AG10803 (cell line): ENCODE measurements at regions not wholly inside any gene's neighbourhood (a gene's known extent, or its start where the extent isn't known, plus 50 kb on each side); places are given as distances from the start of the nearest gene placed in this dataset.

Source experiments
- DNase-seq: peaks from one replicate; pipeline ENCODE4 v3.0.0; 2010; ENCODE audit warnings: low read depth
- H3K4me3 ChIP-seq: 2 replicates; pipeline ENCODE4 v1.5.1; 2011; ENCODE audit warnings: mild to moderate bottlenecking, low read length, control low read depth
- CTCF ChIP-seq: conservative IDR thresholded peaks from 2 replicates; pipeline ENCODE4 v1.5.1; 2011; ENCODE audit warnings: mild to moderate bottlenecking, low read length, control low read depth, inconsistent platforms

DNA sequence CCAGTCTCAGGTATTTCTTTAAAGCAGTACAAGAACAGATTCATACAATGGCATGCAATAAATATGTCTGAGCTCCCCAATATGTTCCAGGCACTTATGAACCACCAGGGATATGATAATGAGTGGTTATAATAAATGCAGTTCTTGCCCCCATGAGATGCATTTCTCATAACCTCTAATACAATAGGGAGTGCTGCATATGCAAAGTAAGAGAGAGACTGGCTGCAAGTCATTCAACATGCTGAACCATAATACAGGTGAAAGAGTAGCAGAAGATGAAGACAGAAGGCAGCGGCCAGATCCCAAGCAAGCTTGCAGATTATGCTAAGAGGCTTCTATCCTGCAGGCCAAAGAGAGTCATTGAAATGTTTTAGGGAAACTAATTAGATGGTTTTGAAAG, 96.7 kb downstream of the CHD9NB start:
- no peak for TF ChIP-seq CTCF

DNA sequence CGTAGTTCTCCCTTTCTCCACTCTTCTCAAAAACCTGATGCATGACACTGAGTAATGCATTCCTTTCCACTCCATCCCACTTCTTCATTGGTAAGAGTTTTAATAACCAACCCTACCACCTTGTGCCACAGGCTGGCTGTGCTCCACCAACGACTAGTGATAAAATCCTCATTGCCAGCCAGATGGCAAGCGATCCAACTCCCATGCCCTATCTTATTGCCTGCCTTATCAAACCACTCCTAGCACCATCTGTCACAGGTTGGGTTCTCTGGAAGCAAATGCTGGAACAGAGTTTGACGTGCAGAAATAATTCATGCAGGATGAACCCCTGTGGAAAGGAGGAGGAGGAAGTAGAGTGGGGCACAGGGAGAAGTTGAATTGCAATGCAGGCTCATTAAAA, 99.5 kb downstream of the CHD9NB start:
- DNase-seq = no peak
- no peak for TF ChIP-seq CTCF
- no peak overlapping the region for H3K4me3 ChIP-seq

More for the DNA sequence above, 96.7 kb downstream of the CHD9NB start:
- no peak overlapping the region for H3K4me3 ChIP-seq
- no peak for DNase-seq

DNA sequence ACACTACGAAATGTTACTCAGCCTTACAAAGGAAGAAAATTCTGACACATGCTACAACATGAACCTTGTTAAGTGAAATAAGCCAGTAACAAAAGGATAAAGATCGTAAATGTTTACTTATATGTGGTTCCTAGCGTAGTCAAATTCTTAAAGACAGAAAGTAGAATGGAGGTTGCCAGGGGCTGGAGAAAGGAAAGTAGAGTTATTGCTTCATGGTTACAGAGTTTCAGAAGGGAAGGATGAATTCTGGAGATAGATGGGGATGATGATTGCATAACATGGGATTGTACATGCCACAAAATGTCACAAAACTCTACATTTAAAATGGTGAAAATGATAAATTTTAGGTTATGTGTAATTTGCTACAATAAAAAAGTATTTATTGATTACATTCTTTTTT, 103.8 kb downstream of the CHD9NB start:
- H3K4me3 ChIP-seq = no peak overlapping the region
- no peak for TF ChIP-seq CTCF
- DNase-seq = no peak

- H3K4me3 ChIP-seq = no peak overlapping the region
- no peak for DNase-seq
- TF ChIP-seq CTCF = no peak
Measured at GRCh38 chr16:52932321-52932720, 120.4 kb downstream of the CHD9NB start.

DNA sequence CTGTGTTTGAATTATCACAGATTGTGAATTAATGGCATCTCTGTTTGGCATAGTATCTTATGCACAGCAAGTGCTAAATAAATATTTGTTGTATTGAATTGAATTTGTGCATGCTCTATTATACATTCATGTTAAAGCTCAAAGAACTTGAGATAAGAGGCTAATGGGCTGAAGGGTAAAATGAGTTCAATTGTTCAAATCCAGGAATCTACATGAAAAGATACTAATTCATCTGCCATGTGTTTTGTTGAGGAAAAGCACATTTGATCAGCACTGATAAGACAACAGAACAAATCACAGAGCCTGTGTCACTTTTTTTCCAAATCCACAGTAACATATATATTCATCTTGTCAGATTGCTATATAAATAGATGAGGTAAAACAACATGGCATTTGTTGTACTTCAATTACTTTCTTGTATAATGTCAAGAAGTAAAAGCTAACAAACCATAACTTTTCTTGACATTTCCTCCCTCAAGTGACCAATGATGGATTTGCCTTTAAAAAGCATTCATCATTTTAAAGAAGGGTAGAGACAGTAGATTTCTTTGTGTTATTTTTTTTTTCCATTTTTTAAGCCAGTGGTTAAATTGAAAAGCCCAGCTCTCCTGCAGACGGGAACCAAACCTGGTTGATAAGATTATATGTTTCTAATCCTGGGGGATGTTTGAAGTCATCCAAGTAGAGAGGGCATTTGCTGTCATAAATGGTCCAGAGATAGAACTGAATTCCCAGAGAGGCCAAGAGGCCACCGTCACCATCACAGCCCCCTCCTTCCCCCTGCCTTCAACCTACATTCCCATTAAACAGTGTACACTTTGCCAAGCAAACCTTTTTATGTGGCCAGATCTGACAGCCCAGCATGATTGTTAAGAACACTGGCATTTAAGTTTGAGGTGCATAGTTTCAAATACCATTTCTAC, 123.0 kb downstream of the CHD9NB start:
- no peak overlapping the region for H3K4me3 ChIP-seq
- no peak for DNase-seq
- TF ChIP-seq CTCF = no peak

- TF ChIP-seq CTCF = no peak
- no peak for DNase-seq
- no peak overlapping the region for H3K4me3 ChIP-seq
Measured at GRCh38 chr16:52928955-52929354, 123.7 kb downstream of the CHD9NB start.

- TF ChIP-seq CTCF = no peak
Measured at GRCh38 chr16:52925143-52925542, 127.6 kb downstream of the CHD9NB start.

More at GRCh38 chr16:52925143-52925542, 127.6 kb downstream of the CHD9NB start:
- no peak for DNase-seq
- no peak overlapping the region for H3K4me3 ChIP-seq
